ENCODE measurements at regions not wholly inside any gene's neighbourhood (a gene's known extent, or its start where the extent isn't known, plus 50 kb on each side); places are given as distances from the start of the nearest gene placed in this dataset.

- DNase-seq, result no peak
Measured at GRCh38 chr20:19003366-19004336, 190.1 kb downstream of the SCP2D1 start.

GRCh38 chr20:19004975-19005374 is 191.4 kb downstream of the SCP2D1 start:
- DNase-seq, result no peak

DNA sequence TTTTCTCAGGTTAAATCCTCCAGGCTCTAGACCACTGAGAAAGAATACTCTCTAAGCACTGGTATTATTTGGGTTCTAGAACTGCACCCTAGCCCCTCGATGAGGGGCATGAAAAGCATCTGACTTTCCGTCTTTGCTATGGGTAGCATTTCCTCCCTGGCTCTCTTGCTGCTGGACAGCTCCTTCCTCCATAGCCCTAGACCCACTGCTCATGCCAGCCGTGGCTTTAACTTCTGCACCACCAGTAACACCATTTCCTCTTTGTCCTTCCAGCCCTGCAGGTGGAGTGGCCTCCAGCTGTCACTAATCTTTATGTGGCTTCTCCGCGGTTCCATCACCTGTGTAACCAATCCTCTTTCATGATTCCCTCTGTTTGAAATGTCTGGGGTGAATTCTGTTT is 194.9 kb downstream of the SCP2D1 start:
- DNase-seq, result no peak

GRCh38 chr20:19009081-19009688 is 195.6 kb downstream of the SCP2D1 start:
- no peak for DNase-seq

DNA sequence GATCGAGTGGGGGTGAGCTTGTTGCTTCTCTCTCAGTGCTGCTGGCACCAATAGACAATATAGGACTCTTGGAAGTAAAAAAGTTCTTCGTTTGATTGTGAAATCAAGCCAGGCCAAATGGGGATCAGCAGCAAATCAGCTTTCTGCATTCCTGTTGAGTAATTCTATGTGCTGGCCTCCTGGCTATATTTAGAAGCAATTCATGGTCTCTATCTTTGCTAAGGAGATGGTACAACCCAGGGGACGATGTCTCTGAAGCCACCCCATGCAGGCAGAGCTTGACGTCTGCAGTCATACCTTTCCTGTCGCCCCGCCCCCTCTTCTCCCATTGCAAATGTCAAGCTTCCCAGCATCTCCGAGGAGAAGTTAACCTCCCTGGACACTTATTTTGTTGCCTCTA is 199.1 kb downstream of the SCP2D1 start:
- DNase-seq, result no peak

- DNase-seq, result no peak
Measured at GRCh38 chr20:19013907-19014306, 198.5 kb upstream of the SLC24A3 start.

GRCh38 chr20:19015351-19016139 is 196.9 kb upstream of the SLC24A3 start:
- no peak for DNase-seq

GRCh38 chr20:19016140-19016497 is 196.3 kb upstream of the SLC24A3 start:
- DNase-seq, result no peak

- no peak for DNase-seq
Measured at GRCh38 chr20:19017104-19017690, 195.2 kb upstream of the SLC24A3 start.

DNA sequence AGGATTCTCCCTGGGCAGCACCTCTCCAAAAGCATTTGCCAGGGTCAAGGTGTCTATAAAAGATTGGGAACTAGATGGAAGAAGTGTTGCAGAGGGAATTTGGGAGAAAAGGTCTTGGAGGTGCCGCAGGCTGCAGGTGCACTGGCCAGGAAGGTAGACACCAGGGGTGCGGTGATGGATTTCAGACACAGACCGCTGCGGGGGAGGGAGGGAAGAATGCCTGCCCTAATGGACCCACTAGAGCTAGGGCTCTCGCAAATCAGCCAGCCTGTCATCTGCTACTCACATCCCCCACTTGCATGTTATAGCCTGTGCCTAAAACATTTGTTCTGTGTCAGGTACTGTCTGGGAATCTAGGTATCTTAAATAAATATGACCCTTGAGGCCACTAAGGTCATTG is 193.6 kb upstream of the SLC24A3 start:
- no peak for DNase-seq

- no peak for DNase-seq
Measured at GRCh38 chr20:19019734-19020364, 192.6 kb upstream of the SLC24A3 start.

DNA sequence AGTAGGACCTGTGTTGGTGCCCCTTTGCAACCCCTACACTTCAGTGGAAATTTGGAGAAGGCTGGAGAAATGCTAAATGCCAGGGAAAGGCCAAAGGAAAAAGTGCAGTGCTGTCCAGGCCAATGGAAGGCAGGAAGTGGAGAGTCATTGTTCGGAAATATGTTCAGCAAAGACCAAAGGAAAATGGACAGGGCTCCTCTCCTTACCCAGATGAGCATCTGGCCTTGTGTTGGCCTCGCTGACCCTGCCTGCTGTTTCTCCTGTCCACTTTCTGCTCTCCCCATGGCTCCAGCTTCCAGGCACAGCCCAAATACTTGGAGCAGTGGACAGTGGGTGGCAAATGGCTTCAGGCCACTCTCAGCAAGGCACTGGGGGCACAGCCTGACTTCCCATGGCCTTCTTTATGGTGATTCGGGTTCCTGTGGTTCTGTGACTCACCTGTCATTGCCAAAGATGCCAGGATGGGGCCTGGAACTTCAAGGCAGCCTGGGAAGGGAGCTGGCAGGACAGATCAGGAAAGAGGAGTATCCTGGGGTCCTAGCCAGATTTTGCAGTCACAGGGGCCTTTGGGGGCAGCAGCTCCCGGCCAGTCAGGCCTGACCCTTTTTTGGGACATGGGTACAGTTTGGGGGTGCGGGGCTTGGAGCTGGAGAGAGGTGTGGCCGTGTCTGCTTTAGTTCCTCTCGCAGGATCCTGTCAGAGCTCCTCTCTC is 190.9 kb upstream of the SLC24A3 start:
- DNase-seq, result no peak

GRCh38 chr20:19022118-19022575 is 190.3 kb upstream of the SLC24A3 start:
- no peak for DNase-seq

DNA sequence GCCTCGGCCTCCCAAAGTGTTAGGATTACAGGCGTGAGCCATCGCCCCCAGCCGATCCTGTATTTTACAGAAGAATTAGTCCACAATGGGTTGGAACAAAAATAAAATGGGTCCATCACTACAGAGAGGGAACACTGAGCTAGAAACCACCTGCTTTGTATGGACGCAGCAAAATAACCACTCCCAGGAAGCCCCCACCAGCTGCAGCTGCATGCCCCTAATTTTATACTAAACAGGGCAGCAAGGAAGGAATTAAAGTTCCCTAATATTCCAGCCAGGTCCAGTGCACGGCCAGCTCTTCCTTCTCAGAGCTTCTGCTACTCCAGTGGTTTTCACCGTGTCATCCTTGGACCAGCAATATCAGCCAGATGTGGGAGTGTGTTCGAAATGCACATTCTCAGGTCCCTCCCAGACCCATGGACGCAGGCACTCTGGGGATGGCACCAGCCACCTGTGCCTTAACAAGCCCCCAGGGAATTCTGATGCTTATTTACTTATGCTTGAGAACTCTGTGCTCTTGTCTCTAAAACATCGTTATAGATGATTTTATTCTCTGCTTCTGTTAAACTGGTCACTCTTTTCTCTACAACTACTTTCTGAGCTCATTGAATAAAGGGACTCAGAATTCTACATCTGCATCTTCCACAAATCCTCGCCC is 189.5 kb upstream of the SLC24A3 start:
- DNase-seq, result no peak

GRCh38 chr20:19024296-19025035 is 188.0 kb upstream of the SLC24A3 start:
- no peak for DNase-seq

DNA sequence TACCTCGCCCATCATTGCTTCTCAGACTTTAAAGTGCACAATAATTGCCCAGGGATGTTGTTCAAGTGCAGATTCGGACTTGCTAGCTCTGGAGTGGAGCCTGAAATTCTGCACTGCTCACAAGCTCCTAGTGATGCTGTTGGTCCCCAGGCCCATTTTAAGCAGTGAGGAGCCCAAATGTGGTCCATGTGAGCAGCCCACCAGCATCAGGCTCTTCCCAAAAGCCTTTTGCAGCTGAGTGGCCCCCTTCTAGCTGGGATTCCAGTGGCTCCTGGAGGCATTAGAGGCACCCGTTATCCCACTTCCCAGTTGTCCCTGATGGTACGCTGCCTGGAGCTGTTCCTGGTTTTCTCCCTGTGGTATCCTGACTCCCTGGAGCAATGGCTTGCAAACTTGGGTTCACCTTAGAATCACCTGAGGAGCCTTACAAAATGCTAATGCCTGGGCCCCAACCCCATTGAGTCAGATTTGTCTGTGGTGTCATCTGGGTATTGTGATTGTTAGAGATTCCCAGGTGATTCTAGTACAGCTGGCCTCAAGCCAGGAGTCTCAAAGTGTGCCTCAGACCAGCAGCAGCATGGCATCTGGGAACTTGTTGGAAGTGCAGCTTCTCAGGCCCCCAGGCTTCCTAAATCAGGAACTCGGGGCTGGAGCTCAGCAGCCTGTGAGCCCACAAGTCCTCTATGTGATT is 186.9 kb upstream of the SLC24A3 start:
- no peak for DNase-seq

DNA sequence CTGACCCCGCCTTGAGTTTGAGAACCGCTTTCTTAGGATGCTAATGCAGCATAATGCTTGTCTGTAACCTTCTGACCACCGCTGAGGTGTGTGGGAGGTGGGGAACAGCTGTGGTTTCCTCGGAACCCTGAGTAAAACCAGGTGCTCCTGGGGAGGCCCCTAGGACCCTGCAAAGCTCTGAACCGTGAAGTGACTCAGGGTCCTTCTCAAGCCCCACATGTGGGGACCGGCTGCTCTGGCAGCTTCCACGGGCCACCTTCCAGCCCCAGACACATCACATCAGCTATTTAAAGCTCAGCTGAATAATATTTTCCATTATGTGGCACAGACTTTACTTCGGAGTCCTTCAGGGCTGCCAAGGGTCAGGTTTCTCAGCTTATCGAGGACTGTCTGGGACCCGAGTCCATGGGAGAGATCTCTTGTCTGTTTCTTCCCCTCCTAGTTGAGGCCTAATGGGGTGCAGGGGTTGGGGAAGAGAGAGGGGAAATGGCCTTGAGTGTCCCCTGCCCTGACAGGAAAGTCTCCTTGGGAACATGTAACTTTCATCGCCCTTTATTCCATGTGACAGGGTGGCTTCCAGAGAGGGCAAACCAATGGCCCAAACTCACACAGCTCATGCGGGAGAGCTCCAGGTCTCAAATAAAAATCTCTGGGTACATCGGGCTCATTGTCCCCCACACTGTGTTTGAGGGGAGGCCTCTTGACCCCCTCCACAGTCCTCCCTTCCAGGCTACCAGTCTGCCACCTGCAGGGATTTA is 186.1 kb upstream of the SLC24A3 start:
- no peak for DNase-seq

DNA sequence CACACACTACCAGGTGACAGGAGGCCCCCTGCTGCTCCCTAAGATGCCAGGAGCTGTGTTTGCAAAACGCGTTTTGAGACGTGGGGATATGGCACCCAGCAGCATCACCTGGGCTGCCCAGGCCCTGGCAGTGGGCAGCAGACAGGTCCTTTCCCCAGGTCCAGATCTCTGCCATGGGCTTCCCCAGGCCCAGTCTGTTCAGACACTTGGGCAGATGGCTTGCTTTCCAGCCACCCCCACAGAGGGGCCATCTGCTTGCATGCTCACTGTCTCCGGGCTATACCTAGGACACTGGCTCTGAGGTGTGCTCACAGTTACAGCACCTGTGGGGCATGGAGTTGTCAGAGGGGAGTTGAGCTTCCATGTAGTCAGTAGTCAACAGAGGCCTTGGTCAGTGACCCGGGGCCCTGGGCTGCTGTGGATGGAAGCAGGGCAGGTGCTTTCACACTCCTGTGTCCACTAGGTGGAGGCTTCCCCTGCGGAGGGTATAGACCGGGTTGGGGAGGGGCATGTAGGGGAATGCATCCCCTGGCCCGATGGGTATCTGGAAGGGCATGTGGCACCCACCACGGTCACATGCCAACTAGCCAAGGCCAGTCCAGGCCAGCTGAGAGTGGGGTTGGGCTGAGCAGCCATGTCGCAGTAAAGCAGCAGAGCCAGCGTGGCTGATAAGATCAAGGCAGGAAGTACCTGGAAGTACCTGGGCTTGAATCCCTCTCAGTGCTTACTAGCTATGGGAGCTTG is 185.4 kb upstream of the SLC24A3 start:
- no peak for DNase-seq
